Parathyroid adenoma (tissue), 2 donors: ENCODE measurements at regions not wholly inside any gene's neighbourhood (a gene's known extent, or its start where the extent isn't known, plus 50 kb on each side); places are given as distances from the start of the nearest gene placed in this dataset.
"Not testable (repeated sequence)": the region's sequence is repeated elsewhere in the genome, so short reads cannot be mapped to it uniquely, and the experiment has no call there.

Experiments
- H2AFZ ChIP-seq: fragments of 300-600 bp; sonication (generic); one replicate; pipeline ENCODE4 v1.7.0; 2017; ENCODE audit warnings: antibody characterized with exemption, mild to moderate bottlenecking
- H3K27ac ChIP-seq: fragments of 300-600 bp; sonication (generic); one replicate; pipeline ENCODE4 v1.7.0; 2017
- H3K27me3 ChIP-seq: fragments of 300-600 bp; sonication (generic); one replicate; pipeline ENCODE4 v1.7.0; 2017; ENCODE audit warnings: low read length; ENCODE audit not compliant: control insufficient read depth, insufficient read depth
- H3K36me3 ChIP-seq: fragments of 300-600 bp; sonication (generic); one replicate; pipeline ENCODE4 v1.7.0; 2017; ENCODE audit warnings: low read length; ENCODE audit not compliant: control insufficient read depth, insufficient read depth
- H3K4me1 ChIP-seq: fragments of 300-600 bp; sonication (generic); one replicate; pipeline ENCODE4 v1.7.0; 2017; ENCODE audit warnings: control low read depth
- H3K4me2 ChIP-seq: fragments of 300-600 bp; sonication (generic); one replicate; pipeline ENCODE4 v1.7.0; 2017; ENCODE audit warnings: low read length
- H3K4me3 ChIP-seq: fragments of 300-600 bp; sonication (generic); one replicate; pipeline ENCODE4 v1.7.0; 2017; ENCODE audit warnings: low read depth, low read length
- H3K79me2 ChIP-seq: fragments of 300-600 bp; sonication (generic); one replicate; pipeline ENCODE4 v1.7.0; 2017; ENCODE audit warnings: control low read depth
- H3K9ac ChIP-seq: fragments of 300-600 bp; sonication (generic); one replicate; pipeline ENCODE4 v1.7.0; 2017; ENCODE audit warnings: mild to moderate bottlenecking
- H3K9me3 ChIP-seq: fragments of 300-600 bp; sonication (generic); one replicate; pipeline ENCODE4 v1.7.0; 2017; ENCODE audit warnings: low read length; ENCODE audit not compliant: control insufficient read depth
- donor health status: primary hyperparathyroidism.

GRCh38 chr16:29268785-29269191, 137.7 kb downstream of the NPIPB11 start:
- not testable (repeated sequence) for H3K79me2 ChIP-seq, H3K27me3 ChIP-seq, H3K27ac ChIP-seq, H3K4me2 ChIP-seq, H3K9ac ChIP-seq, H3K9me3 ChIP-seq, H3K36me3 ChIP-seq, H2AFZ ChIP-seq, H3K4me3 ChIP-seq
- peaks cover 15% of the 10 kb centered on the region for H3K4me1 ChIP-seq

DNA sequence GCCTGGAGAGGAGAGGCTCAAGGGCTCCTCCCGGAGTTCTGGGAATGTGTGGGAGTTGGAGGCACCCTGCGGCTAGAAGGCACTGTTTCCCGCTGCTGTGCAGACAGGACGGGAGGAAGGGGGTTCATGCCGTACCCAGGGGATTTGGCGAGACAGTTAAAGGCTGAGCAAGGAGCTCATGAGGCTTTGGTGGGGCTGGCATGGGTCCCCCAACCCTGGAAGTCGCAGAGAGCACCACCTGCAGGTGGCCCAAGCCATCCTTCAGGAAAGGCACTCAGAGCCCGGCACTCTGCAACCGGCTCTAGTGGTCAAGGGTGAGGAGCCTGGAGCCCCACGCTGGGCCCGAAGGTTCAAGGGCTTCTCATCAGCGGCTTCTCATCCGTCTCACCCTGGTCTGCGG, 138.2 kb downstream of the NPIPB11 start:
- H3K79me2 ChIP-seq, H3K27ac ChIP-seq, H3K4me2 ChIP-seq, H2AFZ ChIP-seq, H3K9me3 ChIP-seq, H3K27me3 ChIP-seq, H3K4me3 ChIP-seq, H3K9ac ChIP-seq, H3K36me3 ChIP-seq: not testable (repeated sequence)
- peaks cover 15% of the 10 kb centered on the region for H3K4me1 ChIP-seq

GRCh38 chr16:29267891-29268290, 138.6 kb downstream of the NPIPB11 start:
- not testable (repeated sequence) for H3K36me3 ChIP-seq, H3K27me3 ChIP-seq, H2AFZ ChIP-seq, H3K9ac ChIP-seq, H3K79me2 ChIP-seq, H3K27ac ChIP-seq, H3K4me3 ChIP-seq, H3K4me2 ChIP-seq, H3K9me3 ChIP-seq
- peaks cover 16% of the 10 kb centered on the region for H3K4me1 ChIP-seq

DNA sequence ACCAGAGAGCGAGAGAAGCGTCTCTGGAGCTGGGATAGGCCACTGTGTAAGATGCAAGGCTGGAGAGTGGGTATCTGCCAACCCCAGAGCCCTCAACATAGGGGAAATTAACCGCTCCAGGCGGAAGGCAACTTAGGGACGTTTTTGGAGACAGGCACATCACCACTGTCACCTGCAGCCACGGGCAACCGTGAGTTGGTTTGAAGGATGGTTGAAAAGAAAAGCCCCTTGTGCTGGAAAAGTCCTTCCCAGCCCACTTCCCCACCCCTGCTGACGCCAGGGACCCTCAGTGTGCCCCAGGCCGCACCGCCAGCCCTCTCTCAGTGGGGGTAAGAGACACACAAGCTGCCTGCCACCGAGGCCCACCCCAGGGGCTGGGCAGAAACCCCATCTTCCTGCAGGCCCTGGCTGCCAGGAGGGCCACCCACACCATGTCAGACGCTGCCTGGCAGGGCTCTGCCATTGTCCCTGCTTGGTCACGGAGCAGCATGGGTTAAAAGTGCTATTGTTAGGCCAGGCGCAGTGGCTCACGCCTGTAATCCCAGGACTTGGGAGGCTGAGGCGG, 139.4 kb downstream of the NPIPB11 start:
- H3K4me3 ChIP-seq, H3K79me2 ChIP-seq, H3K9me3 ChIP-seq, H3K9ac ChIP-seq, H3K27ac ChIP-seq, H3K4me2 ChIP-seq, H3K36me3 ChIP-seq, H3K27me3 ChIP-seq, H2AFZ ChIP-seq: not testable (repeated sequence)
- H3K4me1 ChIP-seq = peaks cover 24% of the 10 kb centered on the region

DNA sequence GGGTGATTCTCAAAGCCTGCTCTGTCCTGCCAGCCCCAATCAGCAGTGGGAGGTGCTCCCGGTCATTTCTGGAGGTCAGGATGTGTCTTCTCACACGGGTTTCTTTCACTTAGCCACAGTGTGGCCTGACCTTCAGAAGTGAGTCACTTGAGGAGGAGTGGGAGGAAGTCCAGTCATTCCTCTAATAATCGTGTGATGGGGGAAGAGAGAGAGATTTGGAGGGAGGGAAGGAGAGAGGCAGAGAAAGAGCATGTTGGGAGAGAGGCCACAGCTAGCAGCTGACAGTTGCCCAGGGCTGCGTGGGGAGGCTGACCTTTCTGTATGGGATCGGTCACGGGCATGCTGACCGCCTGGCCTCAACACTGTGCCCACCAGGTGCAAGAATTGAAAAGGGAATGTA, 139.9 kb downstream of the NPIPB11 start:
- not testable (repeated sequence) for H3K27me3 ChIP-seq, H3K9me3 ChIP-seq, H3K27ac ChIP-seq, H3K9ac ChIP-seq, H3K36me3 ChIP-seq, H2AFZ ChIP-seq, H3K79me2 ChIP-seq, H3K4me2 ChIP-seq, H3K4me3 ChIP-seq
- H3K4me1 ChIP-seq = peaks cover 27% of the 10 kb centered on the region

DNA sequence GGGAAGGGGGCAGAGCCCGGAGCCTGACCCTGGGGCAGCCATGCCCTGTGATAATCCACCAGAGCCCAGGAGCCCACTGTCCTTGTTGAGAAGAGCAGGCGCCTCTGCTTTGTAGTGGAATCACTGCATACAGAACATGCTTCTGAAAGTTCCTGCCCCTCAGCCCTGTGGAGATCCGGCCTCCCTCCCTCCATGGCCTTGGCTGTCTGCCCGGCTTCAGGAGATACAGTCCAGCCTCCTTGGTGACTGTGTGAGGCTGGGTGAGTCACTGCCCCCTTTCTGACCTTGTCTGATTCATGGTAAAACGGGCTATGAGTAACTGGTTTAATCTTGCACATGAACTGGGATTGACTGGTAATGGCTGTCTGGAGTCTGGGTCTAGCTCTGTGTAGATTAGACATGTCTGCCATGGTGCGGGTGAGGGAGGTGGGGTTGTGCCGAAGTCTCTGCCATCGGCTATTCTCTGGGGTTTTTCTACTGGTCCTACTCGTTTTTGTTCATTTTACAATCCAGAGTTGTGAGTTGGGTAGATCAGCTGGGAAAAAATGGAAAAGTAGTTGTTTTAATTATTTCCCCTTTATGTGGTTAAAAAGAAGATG, 141.2 kb downstream of the NPIPB11 start:
- Histone ChIP-seq H2AFZ (peak overlapping the region; percentile 51), H3K27ac (peak overlapping the region; percentile 66), H3K4me3 (peak overlapping the region; percentile 27), H3K4me1 (peaks cover 32% of the 10 kb centered on the region), H3K4me2 (peak overlapping the region; percentile 16)
- H3K36me3 ChIP-seq, H3K9ac ChIP-seq, H3K79me2 ChIP-seq, H3K27me3 ChIP-seq, H3K9me3 ChIP-seq: not testable (repeated sequence)

- H3K27me3 ChIP-seq, H3K9me3 ChIP-seq, H3K36me3 ChIP-seq, H3K9ac ChIP-seq, H3K79me2 ChIP-seq: not testable (repeated sequence)
- Histone ChIP-seq H3K4me1 (peaks cover 41% of the 10 kb centered on the region), H3K4me2 (peak overlapping the region; percentile 25), H2AFZ (peak overlapping the region; percentile 51), H3K27ac (peak overlapping the region; percentile 66), H3K4me3 (peak overlapping the region; percentile 22)
Measured at GRCh38 chr16:29264080-29264837, 142.3 kb downstream of the NPIPB11 start.

DNA sequence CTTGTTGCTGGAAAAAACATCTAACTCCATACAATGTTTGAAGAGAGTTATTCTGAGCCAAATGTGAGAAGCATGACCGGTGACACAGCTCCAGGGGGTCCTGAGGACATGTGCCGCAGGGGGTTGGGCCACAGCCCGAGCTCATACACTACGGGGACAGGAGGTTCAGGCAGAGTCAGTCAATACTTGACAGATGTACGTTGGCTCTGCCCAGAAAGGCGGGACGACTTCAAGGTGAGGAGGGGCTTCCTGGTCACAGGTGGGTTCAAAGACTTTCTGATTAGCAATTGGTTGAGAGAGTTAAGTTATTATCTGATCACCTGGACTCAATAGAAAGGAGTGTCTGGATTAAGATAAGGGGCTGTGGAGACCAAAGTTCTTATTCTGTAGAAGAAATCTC, 143.8 kb downstream of the NPIPB11 start:
- H3K79me2 ChIP-seq, H3K27me3 ChIP-seq, H3K36me3 ChIP-seq, H3K9ac ChIP-seq, H3K9me3 ChIP-seq: not testable (repeated sequence)
- H3K4me3 ChIP-seq = peak overlapping the region; percentile 42
- H2AFZ ChIP-seq = peak overlapping the region; percentile 69
- H3K27ac ChIP-seq = peak overlapping the region; percentile 93
- H3K4me1 ChIP-seq = peaks cover 39% of the 10 kb centered on the region
- peak overlapping the region; percentile 78 for H3K4me2 ChIP-seq

DNA sequence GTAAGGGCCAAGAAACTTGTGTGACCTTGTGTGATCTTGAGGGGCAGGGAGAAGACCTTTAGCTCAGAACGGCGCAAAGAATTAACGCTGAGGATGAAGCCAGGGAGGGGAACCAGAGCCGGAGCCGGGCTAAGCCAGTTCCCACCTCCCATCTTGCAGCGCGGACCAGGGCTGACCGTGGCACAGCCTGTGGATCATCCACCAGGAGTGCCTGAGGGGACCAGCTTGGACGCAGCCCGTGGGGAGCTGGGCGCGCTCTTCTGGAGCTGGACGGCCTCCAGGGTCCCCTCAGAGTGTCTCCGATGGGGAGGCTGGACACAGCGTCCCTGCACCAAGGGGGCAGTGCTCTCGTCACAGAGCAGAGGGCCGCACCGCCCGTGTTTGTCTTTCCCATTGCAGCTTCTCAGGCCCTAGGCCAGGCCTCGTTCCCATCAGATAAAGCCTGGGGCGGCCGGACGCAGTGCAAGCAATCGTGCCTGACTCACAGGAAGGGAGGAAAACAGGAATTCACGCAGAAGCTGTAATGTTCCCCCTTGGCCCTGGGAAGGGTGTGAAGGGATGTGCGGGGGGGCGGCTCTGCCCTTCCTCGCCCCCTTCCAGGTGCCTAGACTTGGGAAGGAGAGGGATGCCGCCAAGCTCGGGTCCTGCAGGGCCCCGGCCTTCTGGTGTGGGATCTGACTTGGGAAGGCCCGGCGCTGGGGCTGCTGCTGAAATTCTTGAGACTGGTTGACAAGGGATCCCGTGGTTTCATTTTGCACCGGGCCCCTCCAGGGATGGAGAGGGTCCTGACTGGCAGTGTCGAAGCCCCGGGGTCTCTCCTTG, 144.9 kb downstream of the NPIPB11 start:
- peak overlapping the region; percentile 93 for H3K27ac ChIP-seq
- peak overlapping the region; percentile 53 for H3K9ac ChIP-seq
- H3K36me3 ChIP-seq, H3K9me3 ChIP-seq, H3K27me3 ChIP-seq, H3K79me2 ChIP-seq: not testable (repeated sequence)
- peak overlapping the region; percentile 48 for H3K4me3 ChIP-seq
- H3K4me1 ChIP-seq = peaks cover 39% of the 10 kb centered on the region
- peak overlapping the region; percentile 76 for H2AFZ ChIP-seq
- H3K4me2 ChIP-seq = peak overlapping the region; percentile 78

DNA sequence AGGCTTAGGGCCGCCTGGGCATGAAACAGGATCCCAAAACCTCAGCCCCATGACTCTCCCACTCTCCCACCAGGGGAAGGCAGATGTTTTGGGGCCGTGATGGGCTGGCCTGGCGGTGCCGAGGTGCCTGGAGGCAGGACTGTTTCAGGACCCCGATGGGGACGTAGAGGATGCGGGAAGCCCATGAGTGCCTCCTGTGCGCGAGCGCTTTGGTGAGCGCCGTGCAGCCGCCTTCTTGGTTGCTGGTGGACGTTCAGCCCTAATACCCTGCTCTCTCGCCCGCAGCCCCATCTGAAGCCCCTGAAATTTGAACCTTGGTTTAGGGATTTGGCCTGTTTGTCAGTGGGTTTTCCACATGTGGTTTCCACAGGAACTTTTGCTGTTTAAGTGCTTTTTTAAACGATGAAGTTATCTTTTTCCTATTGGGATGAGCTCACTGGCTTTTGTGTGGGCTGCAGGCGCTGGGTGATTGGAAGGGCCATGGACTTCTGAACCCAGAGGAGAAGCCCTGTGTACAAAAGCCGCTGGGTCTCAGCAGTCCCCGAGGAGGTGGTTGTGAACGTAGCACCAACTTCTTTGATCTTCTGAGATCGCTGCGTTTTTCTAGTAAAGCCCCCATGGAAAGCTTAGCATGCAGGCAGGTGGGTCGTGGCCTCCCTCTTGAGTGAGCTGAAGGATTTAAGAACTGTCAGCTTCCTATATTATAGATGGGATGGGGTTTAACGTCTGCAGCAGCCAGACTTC, 145.7 kb downstream of the NPIPB11 start:
- peak overlapping the region; percentile 93 for H3K27ac ChIP-seq
- peaks cover 39% of the 10 kb centered on the region for H3K4me1 ChIP-seq
- peak overlapping the region; percentile 49 for H3K9ac ChIP-seq
- H3K79me2 ChIP-seq, H3K36me3 ChIP-seq, H3K9me3 ChIP-seq, H3K27me3 ChIP-seq: not testable (repeated sequence)
- H3K4me2 ChIP-seq = peak overlapping the region; percentile 68
- peak overlapping the region; percentile 76 for H2AFZ ChIP-seq
- H3K4me3 ChIP-seq = peak overlapping the region; percentile 48
